Lower leg skin (tissue), 3 donors: ENCODE measurements at regions not wholly inside any gene's neighbourhood (a gene's known extent, or its start where the extent isn't known, plus 50 kb on each side); places are given as distances from the start of the nearest gene placed in this dataset.

Experiments
- POLR2A ChIP-seq, 2 donors: fragments of 450-650 bp; IDR thresholded peaks; one replicate each; pipeline ENCODE4 v1.6.1; 2016 to 2017; ENCODE audit warnings: antibody characterized with exemption in 2 of 2, mild to moderate bottlenecking in 1 of 2, moderate library complexity in 1 of 2
- TF ChIP-seq, protein P1 (sequence below), 3 donors: fragments of 450-650 bp; IDR thresholded peaks; one replicate each; pipeline ENCODE4 v1.5.1; 2016; ENCODE audit warnings: antibody characterized with exemption in 3 of 3, mild to moderate bottlenecking in 3 of 3, moderate library complexity in 2 of 3

DNA sequence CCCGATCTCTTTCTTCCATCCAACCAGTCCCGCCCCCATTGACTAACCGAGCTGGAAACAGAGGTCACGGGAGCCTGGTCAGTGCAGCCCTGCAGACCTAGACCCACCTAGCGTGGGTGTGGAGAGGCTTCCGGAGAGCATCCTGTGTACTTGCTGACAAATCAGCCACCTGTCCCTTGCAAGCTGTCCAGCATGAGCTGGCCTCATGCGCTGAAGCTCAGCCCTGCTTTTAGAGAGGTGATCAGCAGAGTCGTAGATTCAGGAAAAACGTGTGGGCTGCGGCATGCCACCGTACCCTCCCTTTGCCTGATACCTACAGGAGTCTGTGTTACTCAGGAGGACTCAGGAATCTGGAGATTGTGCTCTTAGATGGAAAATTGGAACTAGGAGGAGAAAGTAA, 80.3 kb upstream of the UQCRFS1 start:
- TF ChIP-seq POLR2A (IDR thresholded peaks at IDR 0.05), result no peak
- TF ChIP-seq, protein P1, sequence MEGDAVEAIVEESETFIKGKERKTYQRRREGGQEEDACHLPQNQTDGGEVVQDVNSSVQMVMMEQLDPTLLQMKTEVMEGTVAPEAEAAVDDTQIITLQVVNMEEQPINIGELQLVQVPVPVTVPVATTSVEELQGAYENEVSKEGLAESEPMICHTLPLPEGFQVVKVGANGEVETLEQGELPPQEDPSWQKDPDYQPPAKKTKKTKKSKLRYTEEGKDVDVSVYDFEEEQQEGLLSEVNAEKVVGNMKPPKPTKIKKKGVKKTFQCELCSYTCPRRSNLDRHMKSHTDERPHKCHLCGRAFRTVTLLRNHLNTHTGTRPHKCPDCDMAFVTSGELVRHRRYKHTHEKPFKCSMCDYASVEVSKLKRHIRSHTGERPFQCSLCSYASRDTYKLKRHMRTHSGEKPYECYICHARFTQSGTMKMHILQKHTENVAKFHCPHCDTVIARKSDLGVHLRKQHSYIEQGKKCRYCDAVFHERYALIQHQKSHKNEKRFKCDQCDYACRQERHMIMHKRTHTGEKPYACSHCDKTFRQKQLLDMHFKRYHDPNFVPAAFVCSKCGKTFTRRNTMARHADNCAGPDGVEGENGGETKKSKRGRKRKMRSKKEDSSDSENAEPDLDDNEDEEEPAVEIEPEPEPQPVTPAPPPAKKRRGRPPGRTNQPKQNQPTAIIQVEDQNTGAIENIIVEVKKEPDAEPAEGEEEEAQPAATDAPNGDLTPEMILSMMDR (IDR thresholded peaks at IDR 0.05), result no peak
